ENCODE measurements at regions not wholly inside any gene's neighbourhood (a gene's known extent, or its start where the extent isn't known, plus 50 kb on each side); places are given as distances from the start of the nearest gene placed in this dataset.
"Not testable (repeated sequence)": the region's sequence is repeated elsewhere in the genome, so short reads cannot be mapped to it uniquely, and the experiment has no call there.

DNA sequence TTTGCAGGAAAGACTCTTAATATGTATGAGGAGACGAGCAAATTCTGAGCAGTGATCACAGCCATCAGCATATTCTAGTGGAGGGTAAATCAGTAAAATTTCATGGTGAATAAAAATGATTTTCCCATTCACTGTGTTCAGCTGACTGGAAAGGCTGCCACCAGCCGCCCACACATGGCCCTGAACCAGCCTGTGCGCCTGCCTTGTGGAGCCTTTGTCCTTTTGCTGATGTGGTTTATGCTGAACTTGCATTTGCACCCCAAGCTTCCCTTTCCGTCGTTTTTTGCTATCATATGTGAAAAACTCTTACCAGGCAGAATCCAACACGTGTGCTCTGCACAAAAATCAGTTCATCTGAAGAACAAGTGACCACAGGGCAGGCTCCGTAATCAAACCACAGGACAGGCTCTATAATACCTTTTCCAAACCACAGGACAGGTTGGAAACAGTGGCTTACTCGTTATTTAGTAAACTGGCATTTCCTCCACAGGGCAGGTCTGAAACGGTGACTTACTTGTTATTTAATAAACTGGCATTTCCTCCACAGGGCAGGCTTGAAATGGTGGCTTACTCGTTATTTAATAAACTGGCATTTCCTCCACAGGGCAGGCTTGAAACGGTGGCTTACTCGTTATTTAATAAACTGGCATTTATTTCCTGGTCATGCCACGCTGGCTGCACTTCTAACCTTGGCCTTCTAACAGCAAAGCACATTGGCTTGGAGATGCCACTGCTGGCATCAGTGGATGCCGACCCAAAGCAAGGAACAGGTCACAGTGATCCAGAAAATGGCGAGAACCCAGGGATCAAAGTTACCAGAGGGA is 58.4 kb upstream of the TNK2 start:
- ATAC-seq (ENCODE audit: low FRiP score); H3K36me3 ChIP-seq (ENCODE audit: control insufficient read depth in 1 of 2, insufficient read depth in 2 of 2, low read length in 1 of 2); H3K4me1 ChIP-seq (ENCODE audit: control insufficient read depth in 1 of 2, insufficient read depth in 2 of 2, low read length in 2 of 2); H3K27me3 ChIP-seq (ENCODE audit: control insufficient read depth in 1 of 2, insufficient read depth in 2 of 2, low read length in 1 of 2); intact Hi-C loops (cut with DNase I); H3K9me3 ChIP-seq (ENCODE audit: control insufficient read depth, low read length); H3K4me3 ChIP-seq (ENCODE audit: low read length in 2 of 2); H3K27ac ChIP-seq (ENCODE audit: low read depth in 1 of 2, low read length in 2 of 2): not testable (repeated sequence)
- 82 to 85% methylated on average over 13 of the region's 15 CpGs for WGBS, 2 donors
- DNase-seq = peak in 1 of 2 donors; percentile 18

GRCh38 chr3:195965217-195965616 is 56.9 kb upstream of the TNK2 start:
- intact Hi-C loops (cut with DNase I); H3K4me3 ChIP-seq (ENCODE audit: low read length in 2 of 2); H3K36me3 ChIP-seq (ENCODE audit: control insufficient read depth in 1 of 2, insufficient read depth in 2 of 2, low read length in 1 of 2); ATAC-seq (ENCODE audit: low FRiP score); H3K9me3 ChIP-seq (ENCODE audit: control insufficient read depth, low read length); DNase-seq; H3K4me1 ChIP-seq (ENCODE audit: control insufficient read depth in 1 of 2, insufficient read depth in 2 of 2, low read length in 2 of 2); H3K27ac ChIP-seq (ENCODE audit: low read depth in 1 of 2, low read length in 2 of 2); H3K27me3 ChIP-seq (ENCODE audit: control insufficient read depth in 1 of 2, insufficient read depth in 2 of 2, low read length in 1 of 2): not testable (repeated sequence)
- 91 to 93% methylated on average over 12 of the region's 12 CpGs for WGBS, 2 donors

DNA sequence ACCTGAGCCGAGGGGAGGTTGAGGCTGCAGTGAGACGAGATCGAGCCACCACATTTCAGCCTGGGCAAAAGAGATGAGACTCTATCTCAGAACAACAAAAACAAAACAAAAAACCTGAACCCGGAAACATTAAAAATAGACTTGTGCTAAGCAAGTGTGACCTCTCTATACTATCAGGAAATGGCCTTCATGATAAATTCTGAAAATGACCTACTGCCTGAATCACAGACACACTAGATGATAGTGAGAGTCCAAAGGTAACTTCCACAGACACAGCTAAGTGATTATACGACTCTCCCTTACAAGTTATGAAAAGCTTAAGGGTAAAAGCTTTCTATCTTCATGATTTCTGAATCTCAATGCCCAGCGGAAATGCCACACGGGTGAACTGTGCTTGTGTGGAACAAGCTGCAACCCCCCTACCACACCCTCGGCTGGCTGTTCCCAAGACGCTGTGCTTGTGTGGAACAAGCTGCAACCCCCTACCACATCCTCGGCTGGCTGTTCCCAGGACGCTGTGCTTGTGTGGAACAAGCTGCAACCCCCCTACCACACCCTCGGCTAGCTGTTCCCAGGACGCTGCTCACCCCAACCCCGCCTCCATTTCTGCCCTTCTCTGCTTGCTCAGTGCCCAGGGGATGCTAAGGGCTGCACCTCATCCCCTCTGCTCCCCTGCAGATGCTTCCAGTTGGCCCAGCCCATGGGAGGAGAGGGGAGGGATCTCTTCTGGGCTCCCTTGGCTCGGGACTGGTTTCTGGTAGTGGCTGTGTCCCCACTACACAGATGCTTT is 56.2 kb upstream of the TNK2 start:
- ATAC-seq (ENCODE audit: low FRiP score); H3K27ac ChIP-seq (ENCODE audit: low read depth in 1 of 2, low read length in 2 of 2); DNase-seq; H3K27me3 ChIP-seq (ENCODE audit: control insufficient read depth in 1 of 2, insufficient read depth in 2 of 2, low read length in 1 of 2); intact Hi-C loops (cut with DNase I); H3K4me1 ChIP-seq (ENCODE audit: control insufficient read depth in 1 of 2, insufficient read depth in 2 of 2, low read length in 2 of 2); H3K4me3 ChIP-seq (ENCODE audit: low read length in 2 of 2); H3K9me3 ChIP-seq (ENCODE audit: control insufficient read depth, low read length); H3K36me3 ChIP-seq (ENCODE audit: control insufficient read depth in 1 of 2, insufficient read depth in 2 of 2, low read length in 1 of 2): not testable (repeated sequence)
- 88 to 89% methylated on average over 12 to 15 of the region's 15 CpGs for WGBS, 2 donors

DNA sequence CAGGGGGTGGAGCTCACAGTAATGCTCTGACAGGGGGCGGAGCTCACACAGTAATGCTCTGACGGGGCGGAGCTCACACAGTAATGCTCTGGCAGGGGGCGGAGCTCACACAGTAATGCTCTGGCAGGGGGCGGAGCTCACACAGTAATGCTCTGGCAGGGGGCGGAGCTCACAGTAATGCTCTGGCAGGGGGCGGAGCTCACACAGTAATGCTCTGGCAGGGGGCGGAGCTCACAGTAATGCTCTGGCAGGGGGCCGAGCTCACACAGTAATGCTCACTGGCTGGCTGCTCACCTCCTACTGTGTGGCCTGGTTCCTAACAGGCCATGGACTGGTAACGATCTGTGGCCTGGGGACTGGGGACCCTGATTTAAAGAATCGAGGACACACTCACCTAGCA is 53.9 kb upstream of the TNK2 start:
- H3K27ac ChIP-seq (ENCODE audit: low read depth in 1 of 2, low read length in 2 of 2); DNase-seq; H3K4me1 ChIP-seq (ENCODE audit: control insufficient read depth in 1 of 2, insufficient read depth in 2 of 2, low read length in 2 of 2); intact Hi-C loops (cut with DNase I); H3K9me3 ChIP-seq (ENCODE audit: control insufficient read depth, low read length); ATAC-seq (ENCODE audit: low FRiP score); H3K36me3 ChIP-seq (ENCODE audit: control insufficient read depth in 1 of 2, insufficient read depth in 2 of 2, low read length in 1 of 2); H3K4me3 ChIP-seq (ENCODE audit: low read length in 2 of 2); H3K27me3 ChIP-seq (ENCODE audit: control insufficient read depth in 1 of 2, insufficient read depth in 2 of 2, low read length in 1 of 2): not testable (repeated sequence)
- 94 to 96% methylated on average over 11 of the region's 11 CpGs for WGBS, 2 donors

DNA sequence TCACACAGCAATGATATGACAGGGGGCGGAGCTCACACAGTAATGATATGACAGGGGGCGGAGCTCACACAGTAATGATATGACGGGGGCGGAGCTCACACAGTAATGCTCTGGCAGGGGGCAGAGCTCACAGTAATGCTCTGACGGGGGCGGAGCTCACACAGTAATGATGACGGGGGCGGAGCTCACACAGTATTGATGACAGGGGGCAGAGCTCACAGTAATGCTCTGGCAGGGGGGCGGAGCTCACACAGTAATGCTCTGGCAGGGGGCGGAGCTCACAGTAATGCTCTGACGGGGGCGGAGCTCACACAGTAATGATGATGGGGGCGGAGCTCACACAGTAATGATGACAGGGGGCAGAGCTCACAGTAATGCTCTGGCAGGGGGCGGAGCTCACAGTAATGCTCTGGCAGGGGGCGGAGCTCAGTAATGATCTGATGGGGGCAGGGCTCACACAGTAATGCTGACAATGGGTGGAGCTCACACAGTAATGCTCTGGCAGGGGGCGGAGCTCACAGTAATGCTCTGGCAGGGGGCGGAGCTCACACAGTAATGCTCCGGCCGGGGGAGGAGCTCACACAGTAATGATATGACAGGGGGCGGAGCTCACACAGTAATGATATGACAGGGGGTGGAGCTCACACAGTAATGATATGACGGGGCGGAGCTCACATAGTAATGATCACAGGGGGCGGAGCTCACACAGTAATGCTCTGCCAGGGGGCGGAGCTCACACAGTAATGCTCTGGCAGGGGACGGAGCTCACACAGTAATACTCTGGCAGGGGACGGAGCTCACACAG is 52.8 kb upstream of the TNK2 start:
- not testable (repeated sequence) for H3K36me3 ChIP-seq (ENCODE audit: control insufficient read depth in 1 of 2, insufficient read depth in 2 of 2, low read length in 1 of 2); DNase-seq
- WGBS, 2 donors = 91 to 95% methylated on average over 25 to 26 of the region's 26 CpGs

DNA sequence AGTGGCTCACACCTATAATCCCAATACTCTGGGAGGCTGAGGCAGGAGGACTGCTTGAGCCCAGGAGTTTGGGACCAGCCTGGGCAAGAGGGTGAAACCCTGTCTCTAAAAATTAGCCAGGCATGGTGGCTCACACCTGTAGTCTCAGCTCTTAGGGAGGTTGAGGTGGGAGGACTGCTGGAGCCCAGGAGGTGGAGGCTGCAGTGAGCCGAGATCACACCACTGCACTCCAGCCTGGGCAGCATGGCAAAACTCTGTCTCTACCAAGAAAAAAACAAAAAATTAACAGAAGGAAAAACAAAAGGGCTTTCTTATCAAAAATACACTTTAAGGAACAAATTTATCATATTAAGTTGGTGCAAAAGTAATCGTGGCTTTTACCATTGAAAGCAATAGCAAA is 51.8 kb upstream of the TNK2 start:
- H3K36me3 ChIP-seq (ENCODE audit: control insufficient read depth in 1 of 2, insufficient read depth in 2 of 2, low read length in 1 of 2); H3K4me3 ChIP-seq (ENCODE audit: low read length in 2 of 2); intact Hi-C loops (cut with DNase I); H3K27ac ChIP-seq (ENCODE audit: low read depth in 1 of 2, low read length in 2 of 2); H3K4me1 ChIP-seq (ENCODE audit: control insufficient read depth in 1 of 2, insufficient read depth in 2 of 2, low read length in 2 of 2); DNase-seq; H3K27me3 ChIP-seq (ENCODE audit: control insufficient read depth in 1 of 2, insufficient read depth in 2 of 2, low read length in 1 of 2); H3K9me3 ChIP-seq (ENCODE audit: control insufficient read depth, low read length): not testable (repeated sequence)
- ATAC-seq (ENCODE audit: low FRiP score) = peak; percentile 8
- WGBS, 2 donors = 76 to 81% methylated on average over 2 of the region's 2 CpGs

More for the DNA sequence above, 52.8 kb upstream of the TNK2 start:
- H3K4me1 ChIP-seq (ENCODE audit: control insufficient read depth in 1 of 2, insufficient read depth in 2 of 2, low read length in 2 of 2); ATAC-seq (ENCODE audit: low FRiP score); H3K9me3 ChIP-seq (ENCODE audit: control insufficient read depth, low read length); H3K27ac ChIP-seq (ENCODE audit: low read depth in 1 of 2, low read length in 2 of 2); H3K4me3 ChIP-seq (ENCODE audit: low read length in 2 of 2); H3K27me3 ChIP-seq (ENCODE audit: control insufficient read depth in 1 of 2, insufficient read depth in 2 of 2, low read length in 1 of 2); intact Hi-C loops (cut with DNase I): not testable (repeated sequence)

DNA sequence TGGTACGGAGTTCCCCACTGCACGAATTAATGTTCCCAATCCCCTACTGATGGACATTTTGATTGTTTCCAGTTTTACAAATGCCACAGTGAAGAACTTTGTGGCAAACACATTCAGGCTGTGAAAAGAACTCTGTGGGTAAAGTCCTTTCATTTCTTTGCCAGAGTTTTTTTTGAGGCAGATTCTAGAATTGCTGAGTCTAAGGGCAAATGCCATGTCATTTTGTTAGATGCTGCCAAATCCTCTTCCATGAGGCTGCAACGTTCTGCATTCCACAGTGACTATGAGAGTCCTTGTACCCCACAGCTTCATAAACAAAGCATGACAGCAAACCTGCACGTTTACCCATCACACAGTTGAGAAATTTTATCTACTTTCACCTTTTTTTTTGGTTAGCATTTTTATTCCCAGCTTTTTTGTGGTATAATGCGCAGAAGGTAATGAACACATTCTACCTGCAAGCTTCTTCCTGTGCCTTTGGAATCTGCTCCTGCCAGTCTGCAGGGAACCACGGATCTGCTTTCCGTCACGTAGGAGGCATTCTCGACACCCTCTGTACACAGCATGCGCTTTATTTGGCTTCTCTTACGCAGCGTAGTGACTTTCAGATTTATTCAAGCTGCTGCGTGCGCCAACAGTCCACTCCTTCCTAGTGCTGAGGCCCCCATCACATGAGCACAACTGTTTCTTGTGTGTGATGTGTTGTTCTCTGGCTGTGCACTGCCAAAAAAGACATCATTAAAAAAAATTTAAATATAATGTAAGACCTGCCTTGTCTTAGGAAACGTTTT is 51.2 kb upstream of the TNK2 start:
- H3K9me3 ChIP-seq (ENCODE audit: control insufficient read depth, low read length); H3K36me3 ChIP-seq (ENCODE audit: control insufficient read depth in 1 of 2, insufficient read depth in 2 of 2, low read length in 1 of 2); H3K27me3 ChIP-seq (ENCODE audit: control insufficient read depth in 1 of 2, insufficient read depth in 2 of 2, low read length in 1 of 2); DNase-seq; H3K4me1 ChIP-seq (ENCODE audit: control insufficient read depth in 1 of 2, insufficient read depth in 2 of 2, low read length in 2 of 2); intact Hi-C loops (cut with DNase I); H3K4me3 ChIP-seq (ENCODE audit: low read length in 2 of 2); H3K27ac ChIP-seq (ENCODE audit: low read depth in 1 of 2, low read length in 2 of 2): not testable (repeated sequence)
- WGBS, 2 donors = 65 to 67% methylated on average over 6 to 7 of the region's 15 CpGs
- peak; percentile 65 for ATAC-seq (ENCODE audit: low FRiP score)

DNA sequence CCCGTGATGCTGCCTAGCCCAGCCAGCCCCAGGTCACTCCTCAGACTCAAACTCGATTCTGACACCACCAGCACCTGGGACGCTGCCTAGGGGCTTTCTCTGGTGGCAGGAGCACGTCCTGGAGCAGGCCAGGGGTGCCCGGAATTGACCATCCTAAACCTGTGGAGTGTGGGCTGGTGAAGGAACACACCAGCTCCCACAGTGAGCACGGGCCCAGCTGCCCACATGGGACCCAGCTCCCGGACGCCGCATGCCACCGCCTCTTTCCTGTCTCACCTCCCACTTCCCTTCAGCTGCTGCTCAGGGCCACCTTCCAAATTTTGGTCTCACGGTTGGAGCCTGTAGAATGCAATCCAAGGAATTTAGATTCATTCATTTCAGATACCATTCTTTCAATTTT is 50.4 kb upstream of the TNK2 start:
- H3K27me3 ChIP-seq (ENCODE audit: control insufficient read depth in 1 of 2, insufficient read depth in 2 of 2, low read length in 1 of 2); H3K36me3 ChIP-seq (ENCODE audit: control insufficient read depth in 1 of 2, insufficient read depth in 2 of 2, low read length in 1 of 2); H3K9me3 ChIP-seq (ENCODE audit: control insufficient read depth, low read length); H3K27ac ChIP-seq (ENCODE audit: low read depth in 1 of 2, low read length in 2 of 2); intact Hi-C loops (cut with DNase I); DNase-seq; H3K4me1 ChIP-seq (ENCODE audit: control insufficient read depth in 1 of 2, insufficient read depth in 2 of 2, low read length in 2 of 2); H3K4me3 ChIP-seq (ENCODE audit: low read length in 2 of 2): not testable (repeated sequence)
- 76 to 77% methylated on average over 11 of the region's 11 CpGs for WGBS, 2 donors
- peak; percentile 9 for ATAC-seq (ENCODE audit: low FRiP score)

All from aorta (tissue), 5 donors.